NCI-H510A treated with DMSO at 0.1 percent for 48 hours (cell line): ENCODE measurements at regions not wholly inside any gene's neighbourhood (a gene's known extent, or its start where the extent isn't known, plus 50 kb on each side); places are given as distances from the start of the nearest gene placed in this dataset.

Source experiments
- DNase-seq: peaks from one replicate; lab custom pipeline; 2025; lab: John Stamatoyannopoulos, UW

DNA sequence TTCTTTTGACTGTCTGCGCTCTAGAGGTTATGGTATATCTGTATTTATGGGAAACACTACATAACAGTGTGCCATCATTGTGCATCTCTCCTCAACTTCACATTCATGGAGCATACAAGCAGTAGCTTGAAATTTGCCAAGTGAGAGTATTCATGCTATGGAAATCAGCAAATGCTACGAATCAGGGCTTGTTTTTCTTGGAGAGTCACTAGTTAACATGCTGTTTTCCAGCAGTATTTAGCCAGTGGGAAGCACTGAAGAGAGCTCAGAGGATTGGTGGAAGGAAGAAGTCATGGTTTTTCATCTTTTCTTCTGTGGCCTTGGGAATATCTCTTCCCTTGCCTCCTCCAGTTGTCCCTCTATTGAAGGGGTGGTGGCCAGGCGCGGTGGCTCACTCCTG is 303.0 kb downstream of the PSAT1 start:
- DNase-seq, result no peak

DNA sequence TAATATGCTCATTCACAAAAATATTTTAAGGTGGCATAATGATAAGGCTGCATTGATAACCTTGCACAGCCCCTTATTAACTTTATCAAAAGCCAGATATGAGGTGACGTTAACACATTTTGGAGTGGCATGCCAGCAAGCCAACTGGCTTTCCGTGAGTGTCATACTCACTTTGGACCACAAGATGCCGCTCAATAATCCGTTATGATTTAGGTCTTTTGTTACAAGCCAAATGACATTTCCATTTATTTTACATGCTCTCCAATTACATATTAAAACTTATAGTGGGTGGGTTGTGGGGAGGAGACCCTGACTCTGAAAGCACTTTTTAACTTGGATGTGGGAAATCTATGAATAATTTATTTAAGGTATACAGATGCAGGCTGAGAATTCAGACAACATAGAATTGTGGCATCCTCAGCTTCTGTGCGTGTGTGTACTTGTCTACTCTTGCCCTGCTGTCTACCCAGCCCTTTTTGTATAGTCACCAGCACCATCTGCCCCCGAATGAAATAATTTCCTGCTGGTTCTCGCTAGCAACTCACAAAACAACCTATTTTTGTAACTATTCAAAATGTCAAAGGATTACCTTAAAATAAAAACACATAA is 305.1 kb downstream of the PSAT1 start:
- DNase-seq, result peak; percentile 69

DNA sequence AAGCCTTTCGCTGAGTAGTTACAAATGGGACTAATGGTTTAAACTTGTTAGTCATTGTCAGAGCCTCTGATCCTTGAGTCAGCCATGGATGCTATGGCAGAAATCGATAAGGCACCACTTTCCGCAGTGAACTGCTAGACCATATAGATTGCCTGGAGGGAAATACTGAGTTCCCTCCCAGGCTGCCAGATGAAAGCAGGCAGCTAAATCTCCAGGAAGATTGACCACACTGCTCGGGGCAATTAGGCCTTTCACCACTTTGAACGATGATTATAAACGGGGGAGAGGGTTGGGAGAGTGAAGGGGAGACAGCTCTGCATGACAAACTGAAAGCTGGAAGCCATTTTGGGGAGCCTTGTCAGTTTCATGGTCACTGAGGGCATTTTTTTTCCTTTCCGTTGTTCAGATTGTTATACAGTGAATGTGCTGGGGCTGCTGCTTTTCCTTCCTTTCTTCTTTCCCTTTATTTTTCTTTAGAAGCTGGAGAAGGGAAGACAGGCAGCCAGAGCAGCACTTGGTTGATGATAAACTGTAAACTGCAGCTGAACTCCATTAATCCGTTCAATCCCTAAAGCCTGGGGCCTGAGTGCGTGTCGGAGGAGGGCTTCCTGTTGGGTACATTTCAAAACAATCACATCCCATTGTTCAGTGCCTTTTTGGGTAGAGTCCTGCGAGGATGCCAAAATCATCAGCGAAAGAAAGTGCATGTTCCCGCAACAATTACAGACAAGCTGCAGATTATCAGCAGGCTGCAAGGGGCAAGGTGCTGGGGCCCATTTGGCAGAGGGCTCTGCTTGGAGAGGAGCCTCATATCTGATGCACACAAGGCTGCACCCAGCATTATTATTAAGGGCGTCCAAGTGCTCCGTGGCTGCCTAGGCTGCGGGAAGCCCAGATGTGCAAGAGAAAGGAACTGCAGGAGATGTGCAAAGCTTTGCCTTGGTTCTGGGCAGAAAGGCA is 308.4 kb downstream of the PSAT1 start:
- no peak for DNase-seq

DNA sequence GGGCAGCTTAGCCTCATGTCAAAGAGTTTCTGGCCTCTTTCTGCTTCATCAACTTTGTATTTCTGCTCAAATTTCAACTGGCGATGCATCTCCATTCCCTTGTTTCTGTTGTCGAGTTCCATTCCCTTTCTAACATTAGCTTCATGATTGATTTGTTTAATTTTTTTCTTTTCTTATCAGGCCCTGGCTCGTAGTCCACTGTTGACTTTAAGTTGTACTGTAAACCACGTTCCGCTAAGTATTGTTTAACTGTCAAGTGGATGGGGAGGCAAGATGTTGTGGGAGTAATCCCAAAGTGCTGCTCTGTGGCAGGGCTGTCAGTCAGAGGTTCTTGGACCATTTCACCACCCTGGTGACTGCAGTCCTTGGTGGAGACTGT is 309.1 kb downstream of the PSAT1 start:
- DNase-seq, result peak; percentile 21

DNA sequence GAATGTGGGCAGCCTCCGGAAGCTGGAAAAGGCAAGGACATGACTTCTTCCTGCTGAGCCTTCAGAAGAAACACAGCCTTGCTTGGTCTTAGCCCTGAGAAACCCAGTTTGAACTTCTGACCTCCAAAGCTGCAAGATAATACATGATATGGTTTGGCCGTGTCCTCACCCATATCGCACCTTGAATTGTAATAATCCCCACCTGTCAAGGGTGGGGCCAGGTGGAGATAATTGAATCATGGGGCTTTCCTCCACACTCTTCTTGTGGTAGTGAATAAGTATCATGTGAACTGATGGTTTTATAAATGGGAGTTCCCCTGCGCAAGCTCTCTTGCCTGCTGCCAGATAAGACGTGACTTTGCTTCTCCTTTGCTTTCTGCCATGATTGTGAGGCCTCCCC is 310.9 kb downstream of the PSAT1 start:
- no peak for DNase-seq

DNA sequence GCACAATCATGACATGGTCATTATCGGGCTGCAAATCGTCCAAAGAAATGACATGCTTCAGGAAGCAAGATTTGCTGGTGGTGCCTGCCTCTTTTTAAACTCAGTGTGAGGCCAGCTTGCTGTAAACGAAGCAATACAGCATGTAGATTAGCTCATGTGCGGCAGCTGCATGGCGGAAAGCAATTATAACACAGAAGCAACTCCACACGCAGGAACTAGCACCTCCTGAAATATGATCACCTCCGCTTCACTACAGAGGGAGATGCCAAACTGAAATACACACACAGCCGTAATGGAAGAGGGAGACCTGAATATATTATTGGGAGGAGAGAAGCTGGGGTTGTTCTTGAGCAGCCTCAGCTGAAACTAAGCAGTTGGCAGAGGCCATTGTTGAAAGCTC is 312.5 kb downstream of the PSAT1 start:
- DNase-seq, result peak; percentile 86

DNA sequence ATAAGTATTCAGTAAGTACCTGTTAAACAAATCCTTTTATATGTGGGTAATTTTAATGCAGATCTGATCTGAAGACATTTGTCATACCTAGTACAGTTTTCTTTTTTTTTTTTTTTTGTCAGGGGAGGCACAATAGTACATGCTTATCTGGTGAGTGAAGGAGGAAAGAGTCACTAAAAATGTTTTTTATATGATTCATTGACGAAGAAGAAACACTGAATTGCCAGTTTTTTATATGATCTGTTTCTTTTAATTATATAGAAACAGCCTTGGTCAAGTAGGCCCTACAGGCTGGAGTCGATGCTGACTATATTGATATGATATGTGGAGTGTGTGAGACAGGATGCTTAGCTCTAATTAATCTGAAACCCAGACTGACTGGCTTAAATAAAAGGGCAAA is 315.2 kb downstream of the PSAT1 start:
- DNase-seq, result no peak

DNA sequence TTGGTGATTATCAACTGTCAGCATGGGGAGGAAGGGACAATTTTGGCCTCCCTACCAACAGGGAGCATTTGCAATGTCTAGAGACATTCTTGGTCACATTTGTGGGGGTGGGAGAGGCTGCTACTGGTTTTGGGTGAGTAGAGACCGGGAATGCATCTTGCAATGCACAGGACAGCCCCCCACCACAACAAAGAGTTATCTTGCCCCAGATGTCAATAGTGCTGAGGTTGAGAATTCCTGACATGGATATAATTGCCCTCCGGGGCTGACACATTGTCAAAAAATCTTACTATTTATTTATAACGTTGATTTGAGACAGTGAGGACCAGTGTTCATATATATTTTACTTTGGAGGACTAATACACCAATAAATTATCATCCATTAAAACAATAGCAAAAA is 316.1 kb downstream of the PSAT1 start:
- no peak for DNase-seq

DNA sequence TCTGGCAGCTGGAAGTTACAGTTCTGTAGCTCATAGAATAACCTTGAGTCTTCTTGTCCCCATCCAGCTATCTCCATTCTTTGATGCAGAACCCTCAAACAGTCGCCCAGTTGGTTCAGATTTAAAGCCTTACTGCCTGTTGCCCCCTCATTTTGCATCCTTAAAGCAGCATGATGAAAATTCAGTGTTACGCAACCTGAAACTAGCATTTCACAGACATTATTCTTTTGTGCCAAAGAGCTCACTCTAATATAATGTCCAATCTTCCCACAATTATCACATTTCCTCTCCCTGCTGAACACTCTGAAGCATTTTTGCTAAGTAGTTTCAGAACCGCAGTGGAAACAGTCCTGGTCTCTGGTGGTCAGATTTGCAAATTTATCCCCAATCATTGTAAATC is 318.0 kb downstream of the PSAT1 start:
- DNase-seq, result no peak

DNA sequence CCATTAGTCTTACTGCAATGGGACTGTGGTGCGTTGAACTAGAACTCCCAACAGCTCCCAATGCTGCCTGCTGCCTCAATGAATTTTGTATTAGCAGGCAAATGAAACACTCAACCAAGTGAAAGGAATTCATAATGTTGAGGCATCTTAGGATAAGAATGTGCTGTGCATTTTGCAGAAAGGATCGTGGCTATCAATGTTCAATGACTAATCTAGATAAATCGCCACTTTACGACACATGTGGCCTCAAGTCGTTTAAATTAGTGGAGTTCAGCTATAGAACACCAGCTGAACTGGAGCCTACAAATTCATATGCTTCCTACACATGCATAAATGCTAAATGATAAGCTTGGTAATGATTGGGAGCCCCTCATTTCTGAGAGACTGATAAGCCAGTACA is 318.4 kb downstream of the PSAT1 start:
- no peak for DNase-seq

DNA sequence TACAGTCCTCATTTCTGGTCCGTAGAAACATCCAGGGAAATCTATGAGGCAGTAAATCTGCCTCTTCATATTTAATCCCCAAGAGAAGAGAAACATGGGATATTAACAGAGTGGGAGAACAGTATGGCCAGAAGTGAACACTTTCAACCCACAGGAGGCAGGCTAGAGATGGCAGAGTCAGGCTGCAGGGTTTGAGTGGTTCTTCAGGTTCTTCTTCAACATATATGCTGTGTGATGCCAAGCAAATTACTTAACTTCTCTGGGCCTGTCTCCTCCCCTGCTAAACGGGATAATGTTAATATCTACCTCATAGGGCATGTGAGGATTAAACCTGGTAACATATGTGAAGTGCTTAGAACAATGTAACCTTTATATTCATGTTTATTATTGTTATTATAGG is 321.8 kb downstream of the PSAT1 start:
- no peak for DNase-seq

DNA sequence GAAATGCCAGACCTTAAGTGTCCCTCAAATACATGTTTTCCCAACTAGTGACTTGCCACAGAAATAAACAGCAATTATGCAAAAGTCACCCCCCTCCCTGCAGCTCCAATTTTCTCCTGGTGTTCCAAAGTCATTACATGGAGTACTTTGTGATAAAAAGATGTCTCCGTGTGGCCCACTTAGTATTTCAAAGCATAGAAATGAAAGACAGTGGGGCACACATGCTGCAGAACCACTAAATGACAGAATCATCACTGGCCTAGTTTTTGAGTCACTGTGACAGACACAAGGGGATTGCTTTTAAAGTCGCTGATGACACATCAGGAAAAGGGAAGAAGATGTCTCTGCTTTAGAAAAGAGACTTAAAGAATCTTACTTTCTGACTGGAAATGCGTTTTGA is 323.4 kb downstream of the PSAT1 start:
- no peak for DNase-seq

DNA sequence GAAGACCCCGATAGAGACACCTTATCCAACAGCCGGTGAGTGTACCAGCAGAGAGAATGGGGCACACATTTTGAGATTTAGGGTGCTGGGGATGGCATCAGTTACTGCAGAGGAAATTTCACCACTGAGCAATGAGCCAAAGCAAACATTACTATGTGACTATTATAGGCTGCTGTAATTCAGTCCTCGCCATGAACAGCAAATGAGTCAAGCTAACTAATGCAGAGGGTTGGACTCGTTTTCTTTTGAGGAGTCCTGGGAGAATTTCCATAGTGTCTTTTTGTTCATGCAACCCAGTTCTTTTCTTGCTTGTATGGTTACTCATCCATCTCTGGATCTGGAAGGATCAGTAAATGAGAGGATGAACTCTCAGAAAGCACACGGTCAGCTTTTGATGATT is 323.8 kb downstream of the PSAT1 start:
- DNase-seq, result no peak

DNA sequence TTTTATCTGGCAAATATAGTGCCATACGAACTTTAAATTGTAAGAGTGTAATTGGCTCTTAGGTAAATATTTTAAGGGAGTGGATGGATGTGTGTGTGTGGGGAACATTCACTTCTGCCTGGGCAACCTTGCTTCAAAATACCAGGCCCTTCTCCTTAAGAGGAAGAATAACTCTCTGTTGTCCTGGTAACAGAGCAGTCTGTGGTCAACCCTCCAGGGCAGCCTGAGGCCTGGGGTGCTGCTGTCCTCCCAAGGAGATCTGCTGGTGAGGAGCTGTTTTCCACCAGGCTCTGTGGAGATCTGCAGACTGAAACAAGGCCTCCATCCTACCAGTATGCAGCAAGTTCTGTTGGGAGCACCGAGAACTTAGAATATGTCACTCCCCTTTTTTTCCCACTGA is 325.2 kb downstream of the PSAT1 start:
- no peak for DNase-seq

DNA sequence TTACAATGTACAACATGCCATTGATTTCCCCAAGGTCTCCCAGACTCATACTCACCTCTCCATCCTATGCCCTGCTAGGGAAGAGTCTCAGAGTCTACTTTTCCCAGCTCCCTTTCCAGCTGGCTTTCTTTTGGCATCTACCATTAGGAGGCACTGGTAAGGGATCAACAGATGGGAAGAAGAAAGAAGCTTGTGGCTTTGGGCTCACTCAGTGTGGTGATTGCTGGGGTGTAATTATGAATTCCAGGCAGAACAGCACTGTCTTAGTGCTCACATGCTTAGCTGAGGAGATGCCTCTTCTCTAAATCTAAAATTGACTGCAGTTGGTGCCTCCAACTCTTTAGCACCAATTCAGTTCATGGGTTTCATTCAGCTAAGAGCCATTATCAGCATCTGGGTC is 330.0 kb downstream of the PSAT1 start:
- no peak for DNase-seq

DNA sequence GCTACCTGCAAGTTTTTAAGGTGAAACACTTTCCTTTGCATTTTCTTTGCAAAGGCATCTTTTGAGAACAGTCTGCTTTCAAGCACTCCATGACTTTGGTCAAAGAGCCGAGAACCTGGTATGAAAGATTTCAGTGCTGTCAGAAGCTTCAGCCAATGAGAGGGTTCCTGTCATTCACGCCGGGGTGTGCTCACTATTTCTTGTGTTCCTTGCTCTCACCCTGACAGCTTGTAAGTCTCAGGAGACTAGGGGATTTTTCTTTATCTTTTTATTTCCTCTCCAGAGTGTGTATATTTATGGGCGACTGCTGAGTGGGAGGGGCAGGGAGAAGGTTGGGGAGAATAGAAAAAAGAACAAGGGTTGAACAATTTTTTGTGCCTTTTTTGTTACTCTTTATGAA is 334.0 kb downstream of the PSAT1 start:
- DNase-seq, result no peak

DNA sequence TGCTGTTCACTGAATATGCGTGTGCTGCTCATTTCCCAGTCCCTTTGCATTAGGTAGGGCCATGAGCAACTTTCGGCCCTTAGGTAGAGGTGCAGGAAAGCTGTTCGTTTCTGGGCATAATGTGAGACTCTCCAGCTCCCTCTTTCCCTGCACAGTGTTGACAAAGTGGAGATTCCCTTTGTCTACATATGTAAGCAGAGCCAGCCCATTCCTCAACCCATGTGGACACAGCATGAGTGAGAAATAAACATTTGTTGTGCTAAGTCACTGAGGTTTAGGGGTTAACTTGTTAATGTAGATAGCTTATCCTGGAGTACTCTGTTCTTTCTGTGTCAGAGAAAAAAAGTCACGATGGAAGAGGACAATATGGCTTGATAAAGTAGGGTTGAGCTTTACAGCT is 343.8 kb downstream of the PSAT1 start:
- no peak for DNase-seq

DNA sequence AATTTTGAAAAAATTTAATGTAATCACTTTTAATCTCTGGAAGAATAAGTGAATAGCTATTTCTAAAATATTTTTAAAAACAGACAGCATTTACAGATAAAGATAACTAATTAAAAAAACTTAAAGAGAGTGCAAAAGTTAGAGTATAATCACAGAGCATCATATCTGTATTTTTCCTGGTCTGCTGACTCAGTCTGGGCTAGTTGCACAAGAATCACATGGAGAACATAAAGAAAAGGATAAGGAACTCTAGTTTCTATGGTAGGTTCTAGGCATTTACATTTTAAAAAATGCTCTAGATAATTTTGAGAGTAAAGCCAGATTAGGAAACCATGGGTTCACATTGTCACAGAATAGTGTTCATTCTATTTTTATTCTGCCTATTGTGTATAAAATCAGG is 347.4 kb downstream of the PSAT1 start:
- DNase-seq, result no peak

DNA sequence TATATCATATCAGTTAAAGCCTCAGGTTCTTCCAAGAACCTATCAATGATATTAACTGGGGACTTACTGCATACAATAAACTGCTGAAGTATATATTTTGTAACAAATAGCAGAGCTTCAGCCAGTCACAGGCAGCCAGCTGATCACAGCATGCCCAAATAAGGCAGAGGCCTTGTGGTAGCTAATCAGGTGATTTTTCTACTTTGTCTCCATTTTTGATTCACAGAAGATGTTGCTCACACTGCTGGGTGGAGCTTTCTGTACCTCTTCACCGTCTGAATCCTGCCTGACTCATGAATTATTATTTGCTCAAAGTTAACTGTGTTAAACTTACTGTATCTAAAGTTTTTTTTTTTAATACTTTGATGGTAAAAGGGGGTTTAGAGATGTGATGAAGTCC is 357.4 kb downstream of the PSAT1 start:
- DNase-seq, result no peak

DNA sequence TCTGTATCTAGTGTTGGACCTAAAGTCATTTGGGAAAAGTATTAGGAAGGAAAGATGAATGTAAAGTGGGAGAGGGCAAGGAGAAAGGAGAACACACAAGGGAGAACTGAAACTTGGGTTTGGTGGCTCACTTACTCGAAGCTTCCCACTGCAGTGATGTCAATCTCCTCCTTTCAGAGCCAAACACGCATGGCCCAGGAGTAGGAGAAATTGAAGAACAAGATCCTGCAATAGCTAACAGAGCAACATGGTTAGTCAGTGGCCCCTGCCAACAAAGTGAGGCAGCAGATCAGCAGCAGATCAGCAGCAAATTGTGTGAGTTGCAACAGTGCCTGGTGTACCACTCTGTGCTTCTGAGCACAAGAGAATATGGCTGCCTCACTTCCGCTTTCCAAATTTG is 366.4 kb downstream of the PSAT1 start:
- no peak for DNase-seq

DNA sequence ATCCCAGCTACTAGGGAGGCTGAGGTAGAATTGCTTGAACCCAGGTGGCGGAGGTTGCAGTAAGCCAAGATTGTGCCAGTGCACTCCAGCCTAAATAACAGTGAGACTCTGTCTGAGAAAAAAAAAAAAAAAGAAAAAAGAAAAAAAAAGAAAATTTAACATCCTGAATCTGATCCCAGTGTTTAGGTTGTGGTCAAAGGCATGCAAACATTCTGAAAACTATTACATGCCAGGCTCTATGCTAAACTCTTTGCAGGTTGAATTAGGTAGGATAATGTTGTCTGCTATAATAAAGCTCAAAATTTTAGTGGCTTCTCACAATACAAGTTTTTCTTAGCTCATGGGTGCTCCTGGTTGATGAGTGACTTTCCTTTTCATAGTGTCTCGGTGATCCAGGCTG is 367.4 kb downstream of the PSAT1 start:
- DNase-seq, result no peak

DNA sequence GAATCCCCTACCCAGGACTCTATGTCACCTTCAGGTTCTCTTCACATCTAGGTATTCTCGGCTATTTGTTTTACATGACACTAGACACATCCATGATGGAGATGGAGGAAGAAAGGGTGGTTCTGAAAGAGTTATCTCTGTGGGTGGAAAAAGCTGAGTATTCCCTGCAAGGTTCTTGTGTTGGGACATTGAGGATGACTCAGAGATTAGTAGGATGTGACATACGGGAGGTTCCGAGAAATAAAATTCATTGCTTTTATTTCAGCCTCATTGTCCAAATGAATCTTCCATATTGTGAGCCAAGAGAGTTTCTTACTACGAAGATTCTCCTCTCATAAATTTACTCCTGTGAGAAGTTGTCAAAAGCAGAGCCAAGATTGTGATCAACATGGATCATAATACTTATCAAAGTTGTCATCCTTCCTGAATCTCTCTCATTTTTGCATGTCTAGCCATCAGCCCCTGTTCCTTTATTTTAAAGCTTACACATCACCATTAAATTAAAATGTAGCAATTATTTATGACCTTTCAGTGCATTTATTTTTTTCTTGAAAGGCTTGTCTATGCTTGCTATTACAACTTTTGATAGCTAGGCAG is 370.0 kb downstream of the PSAT1 start:
- DNase-seq, result no peak

DNA sequence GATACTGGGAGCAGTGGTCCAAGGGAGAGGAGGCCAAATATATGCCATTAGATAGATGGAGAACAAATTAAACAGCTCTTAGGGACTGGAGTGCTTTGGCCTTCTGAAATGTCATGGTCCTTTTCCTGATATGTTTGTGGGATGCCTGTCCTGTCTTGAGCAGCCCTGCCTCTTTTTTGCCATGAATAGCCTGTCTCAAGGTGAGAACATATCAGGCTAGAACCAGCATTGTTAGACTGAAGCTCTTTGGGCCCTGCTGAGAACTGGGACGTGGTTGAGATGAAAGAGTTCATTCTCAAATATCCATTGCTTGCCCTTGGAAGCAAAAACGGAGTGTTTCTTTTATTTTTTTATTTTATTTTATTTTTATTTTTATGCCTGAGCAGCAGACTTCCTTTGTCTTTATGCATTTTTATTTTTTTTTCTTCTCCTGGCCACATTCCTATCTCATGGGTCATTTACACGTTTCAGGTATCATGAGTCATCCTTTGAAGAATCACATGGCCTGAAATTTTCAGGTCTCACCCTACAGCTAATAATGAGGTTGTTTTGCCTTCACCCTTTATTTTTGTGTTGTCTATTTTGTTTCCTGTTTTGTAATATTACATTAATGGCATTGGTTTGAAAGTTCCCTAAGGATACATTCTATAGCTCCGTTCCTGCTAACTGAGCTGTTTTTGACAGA is 371.4 kb downstream of the PSAT1 start:
- no peak for DNase-seq
